GM10266 (cell line): ENCODE measurements at regions not wholly inside any gene's neighbourhood (a gene's known extent, or its start where the extent isn't known, plus 50 kb on each side); places are given as distances from the start of the nearest gene placed in this dataset.

Source experiments
- DNase-seq: peaks from one replicate; pipeline ENCODE4 v3.0.0; 2012; ENCODE audit errors: extremely low spot score
- TF ChIP-seq, protein P1 (sequence below): IDR thresholded peaks from 2 replicates; pipeline ENCODE4 v1.5.1; 2012; ENCODE audit warnings: mild to moderate bottlenecking, low read depth; ENCODE audit not compliant: control insufficient read depth, insufficient read depth; ENCODE audit errors: missing control alignments

DNA sequence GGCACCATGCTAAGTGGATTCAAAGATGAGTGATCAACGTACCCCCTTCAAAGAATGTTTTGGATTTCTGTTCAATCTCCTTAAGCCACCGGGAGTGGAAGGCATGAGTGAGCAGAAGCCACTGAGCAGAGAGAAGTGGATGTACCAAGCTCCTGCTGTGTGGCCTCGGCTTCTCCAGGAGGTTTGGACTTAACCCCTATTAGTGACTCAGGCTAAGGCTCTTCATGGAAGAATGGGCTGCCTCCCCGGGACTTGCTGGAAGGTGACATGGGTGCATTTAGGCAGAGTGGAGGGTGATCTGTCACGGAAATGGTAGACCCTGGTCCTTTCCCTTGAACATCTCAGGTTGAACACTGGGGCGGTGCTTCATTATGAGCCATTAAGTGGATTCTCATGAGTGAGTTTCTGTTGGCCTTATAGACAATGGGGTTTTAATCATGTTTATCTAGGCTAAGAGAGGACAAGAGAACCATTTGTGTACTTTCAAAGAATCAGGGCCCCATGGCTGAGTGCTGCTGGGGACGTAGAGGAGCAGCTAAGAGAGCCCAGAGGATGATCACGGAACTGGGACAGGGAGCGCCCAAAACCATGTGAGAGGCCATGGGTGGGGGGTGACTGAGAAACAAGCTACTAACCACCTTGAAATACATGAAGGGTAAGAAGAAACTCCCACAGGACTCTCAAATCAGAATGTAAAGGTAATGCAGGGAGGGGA lies 62.2 kb downstream of the HES1 start:
- DNase-seq, result no peak
- TF ChIP-seq, protein P1, sequence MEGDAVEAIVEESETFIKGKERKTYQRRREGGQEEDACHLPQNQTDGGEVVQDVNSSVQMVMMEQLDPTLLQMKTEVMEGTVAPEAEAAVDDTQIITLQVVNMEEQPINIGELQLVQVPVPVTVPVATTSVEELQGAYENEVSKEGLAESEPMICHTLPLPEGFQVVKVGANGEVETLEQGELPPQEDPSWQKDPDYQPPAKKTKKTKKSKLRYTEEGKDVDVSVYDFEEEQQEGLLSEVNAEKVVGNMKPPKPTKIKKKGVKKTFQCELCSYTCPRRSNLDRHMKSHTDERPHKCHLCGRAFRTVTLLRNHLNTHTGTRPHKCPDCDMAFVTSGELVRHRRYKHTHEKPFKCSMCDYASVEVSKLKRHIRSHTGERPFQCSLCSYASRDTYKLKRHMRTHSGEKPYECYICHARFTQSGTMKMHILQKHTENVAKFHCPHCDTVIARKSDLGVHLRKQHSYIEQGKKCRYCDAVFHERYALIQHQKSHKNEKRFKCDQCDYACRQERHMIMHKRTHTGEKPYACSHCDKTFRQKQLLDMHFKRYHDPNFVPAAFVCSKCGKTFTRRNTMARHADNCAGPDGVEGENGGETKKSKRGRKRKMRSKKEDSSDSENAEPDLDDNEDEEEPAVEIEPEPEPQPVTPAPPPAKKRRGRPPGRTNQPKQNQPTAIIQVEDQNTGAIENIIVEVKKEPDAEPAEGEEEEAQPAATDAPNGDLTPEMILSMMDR, result no peak

DNA sequence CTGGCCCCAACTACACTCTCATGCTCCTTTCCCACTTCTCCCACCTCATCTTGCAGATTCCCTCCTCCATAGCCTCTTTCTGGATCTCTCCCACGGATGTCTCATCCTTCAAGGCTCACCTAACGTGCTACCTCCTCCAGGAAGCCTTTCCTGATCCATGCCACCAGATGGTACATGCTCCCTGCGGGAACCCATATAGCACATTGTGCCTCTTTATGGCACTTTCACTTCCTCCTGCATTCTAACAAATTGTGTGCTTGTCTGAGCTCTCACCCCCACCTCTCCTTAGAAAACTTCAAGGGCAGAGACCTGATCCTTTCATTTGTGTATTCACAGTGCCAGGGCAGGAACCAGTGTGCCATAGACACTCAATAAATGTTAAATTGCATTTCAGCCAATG lies 63.0 kb downstream of the HES1 start:
- TF ChIP-seq, protein P1, result no peak
- DNase-seq, result no peak

DNA sequence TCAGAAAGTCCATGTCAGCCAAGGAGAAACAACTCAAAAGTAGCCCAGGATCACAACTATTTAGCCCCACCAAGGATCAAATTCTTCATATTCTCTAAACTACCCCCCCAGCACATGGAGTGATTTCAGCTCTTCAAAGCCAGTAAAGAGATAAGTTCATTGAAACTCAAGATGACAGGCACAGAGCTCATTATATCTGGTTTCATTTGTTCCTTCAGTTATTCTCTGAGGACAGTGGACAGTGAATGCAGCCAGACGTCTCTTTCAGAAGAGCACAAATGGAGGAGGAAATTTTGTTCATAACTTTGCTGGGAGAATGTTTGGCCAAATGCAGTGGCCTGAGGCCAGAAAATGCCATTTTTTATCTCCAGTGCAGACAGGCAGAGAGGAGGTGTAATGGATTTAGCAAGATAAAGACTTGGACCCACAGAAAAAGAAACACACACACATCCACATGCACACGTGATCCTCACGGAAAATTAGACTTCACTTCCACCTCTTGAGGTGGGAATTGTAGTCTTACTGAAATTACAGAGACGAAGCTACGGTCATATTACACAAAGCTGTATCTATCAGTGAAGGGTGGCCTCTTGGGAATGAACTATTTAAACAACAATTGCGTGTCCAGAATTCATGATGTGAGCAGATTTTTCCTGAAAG lies 64.6 kb downstream of the HES1 start:
- TF ChIP-seq, protein P1, result no peak
- no peak for DNase-seq

DNA sequence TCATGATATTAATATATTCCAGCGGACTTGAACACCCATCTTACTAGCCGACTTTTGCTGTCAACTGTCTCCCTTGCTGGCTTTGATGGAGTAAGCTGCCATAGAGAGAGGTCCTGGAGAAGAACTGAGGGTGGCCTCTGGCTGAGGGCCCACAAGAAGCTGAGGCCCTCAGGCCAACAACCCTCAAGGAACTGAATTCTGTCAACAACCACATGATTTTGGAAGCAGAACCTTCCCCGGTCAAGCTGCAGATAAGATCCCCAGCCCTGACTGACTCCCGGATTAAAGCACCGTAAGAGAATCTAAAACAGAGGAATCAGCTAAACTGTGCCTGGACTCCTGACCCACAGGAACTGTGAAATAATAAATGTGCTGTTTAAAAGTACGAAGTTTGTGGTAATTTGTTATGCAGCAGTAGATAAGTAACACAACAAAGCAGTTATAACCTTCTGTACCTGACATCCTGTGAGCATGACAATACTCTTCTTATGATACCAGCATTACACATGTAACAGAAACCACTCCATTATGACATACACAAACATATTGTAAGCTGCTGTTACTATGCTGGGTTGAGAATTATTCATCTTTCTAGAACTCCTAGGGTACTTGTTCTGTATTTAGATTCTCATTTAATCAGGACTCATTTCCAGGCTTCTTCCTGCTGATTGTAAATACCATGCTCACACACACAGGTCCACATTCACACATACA lies 66.2 kb downstream of the HES1 start:
- TF ChIP-seq, protein P1, result no peak
- DNase-seq, result peak; percentile 36

DNA sequence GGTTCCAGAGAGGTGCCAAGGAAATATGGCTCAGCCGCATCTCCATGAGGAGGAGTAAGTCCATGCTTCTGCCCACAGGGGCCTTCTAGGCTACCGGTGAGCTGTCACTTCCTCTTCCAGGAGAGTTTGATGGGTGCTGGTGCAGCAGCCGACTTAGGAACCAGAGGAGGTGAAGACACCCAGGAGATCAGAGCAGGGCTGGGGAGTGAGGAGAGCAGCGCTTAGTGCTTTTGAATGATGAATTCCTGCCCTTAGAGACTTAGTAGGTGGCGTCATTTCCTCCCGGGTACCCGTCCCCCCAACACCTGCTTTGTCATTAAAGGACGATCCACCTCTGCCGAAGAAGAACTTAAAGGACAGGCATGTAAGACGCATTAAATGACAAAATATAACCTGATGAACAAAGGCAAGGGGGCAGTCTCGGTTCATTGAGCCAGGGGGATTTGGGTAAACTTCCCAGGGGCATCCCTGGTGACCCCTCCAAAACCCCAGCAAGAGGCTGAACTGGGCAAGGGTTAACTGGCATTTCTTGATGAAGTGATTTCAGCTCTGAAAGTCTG lies 67.6 kb downstream of the HES1 start:
- DNase-seq, result peak; percentile 66
- TF ChIP-seq, protein P1, result no peak

DNA sequence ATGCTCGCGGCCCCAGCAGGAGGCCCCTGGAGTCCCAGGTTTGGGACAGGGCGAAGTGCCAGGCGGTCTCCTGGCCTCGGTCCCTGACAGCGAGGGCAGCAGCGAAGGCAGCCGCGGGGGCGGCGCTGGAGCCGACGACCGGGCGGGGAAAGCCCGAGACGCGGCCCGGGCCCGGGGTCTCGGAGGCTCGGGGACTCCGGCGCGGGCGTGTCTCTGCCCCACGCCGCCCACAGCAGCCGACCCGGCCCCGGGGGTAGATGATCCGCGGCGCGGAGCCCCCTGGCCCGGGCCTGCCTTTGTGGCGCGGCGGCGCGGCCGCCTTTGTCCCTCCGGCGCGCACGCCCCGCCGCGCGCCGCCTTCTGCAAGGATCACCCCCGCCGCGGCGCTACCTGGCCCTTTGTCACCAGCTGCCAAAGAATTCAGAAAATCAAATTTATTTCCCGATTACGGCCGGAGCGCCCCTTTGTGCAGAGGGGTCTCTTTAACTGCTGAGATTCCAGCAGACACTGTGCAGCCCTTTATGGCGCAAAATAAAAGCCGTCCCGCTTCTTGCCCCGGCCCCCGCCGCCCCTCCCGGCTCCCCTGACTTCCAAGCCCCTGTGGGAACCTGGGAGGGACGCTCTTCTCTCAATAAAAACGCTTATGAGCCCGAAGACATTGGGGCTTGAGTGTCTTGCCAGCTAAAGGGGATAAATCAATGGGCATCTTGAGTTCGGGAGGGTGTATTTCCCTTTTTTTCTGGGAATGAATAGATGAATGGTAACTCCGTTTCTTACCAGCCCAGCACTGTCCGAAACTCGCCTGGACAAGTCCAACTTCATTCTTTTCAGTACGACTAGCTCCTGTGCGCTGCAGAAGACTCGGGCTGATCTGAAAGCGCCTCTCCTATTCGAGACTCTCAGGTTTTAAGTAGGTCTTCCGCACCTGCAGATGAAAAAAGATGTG lies 68.4 kb downstream of the HES1 start:
- TF ChIP-seq, protein P1, result no peak
- peak; percentile 64 for DNase-seq
